ENCODE measurements at regions not wholly inside any gene's neighbourhood (a gene's known extent, or its start where the extent isn't known, plus 50 kb on each side); places are given as distances from the start of the nearest gene placed in this dataset.

DNA sequence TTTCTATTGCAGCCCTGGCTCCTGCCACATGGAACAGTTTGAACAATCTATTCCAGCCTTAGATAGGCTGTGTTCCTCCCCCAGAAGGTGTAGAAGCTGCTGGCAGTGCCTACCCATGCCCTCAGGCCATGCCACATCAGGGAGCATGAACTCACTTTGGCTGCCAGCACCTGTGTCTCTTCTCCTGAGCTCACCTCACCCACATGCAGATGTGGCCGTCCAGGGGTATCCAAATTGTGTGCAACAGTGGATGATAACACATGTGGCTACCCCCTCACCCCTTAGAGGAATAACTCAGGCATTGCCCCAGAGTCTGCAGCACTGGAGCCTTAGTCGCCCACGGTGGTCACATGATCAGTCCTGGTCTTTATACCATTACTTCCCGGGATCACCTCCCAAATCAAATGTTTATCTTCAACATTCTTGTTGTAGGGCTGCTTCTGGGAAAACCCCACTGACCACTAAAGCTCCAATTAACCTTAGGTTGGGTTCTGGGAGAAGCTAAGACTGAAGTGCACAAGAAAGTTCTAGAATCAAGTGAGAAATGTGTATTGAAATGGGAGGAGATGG is 110.4 kb downstream of the BANF2 start:
- no peak for DNase-seq

DNA sequence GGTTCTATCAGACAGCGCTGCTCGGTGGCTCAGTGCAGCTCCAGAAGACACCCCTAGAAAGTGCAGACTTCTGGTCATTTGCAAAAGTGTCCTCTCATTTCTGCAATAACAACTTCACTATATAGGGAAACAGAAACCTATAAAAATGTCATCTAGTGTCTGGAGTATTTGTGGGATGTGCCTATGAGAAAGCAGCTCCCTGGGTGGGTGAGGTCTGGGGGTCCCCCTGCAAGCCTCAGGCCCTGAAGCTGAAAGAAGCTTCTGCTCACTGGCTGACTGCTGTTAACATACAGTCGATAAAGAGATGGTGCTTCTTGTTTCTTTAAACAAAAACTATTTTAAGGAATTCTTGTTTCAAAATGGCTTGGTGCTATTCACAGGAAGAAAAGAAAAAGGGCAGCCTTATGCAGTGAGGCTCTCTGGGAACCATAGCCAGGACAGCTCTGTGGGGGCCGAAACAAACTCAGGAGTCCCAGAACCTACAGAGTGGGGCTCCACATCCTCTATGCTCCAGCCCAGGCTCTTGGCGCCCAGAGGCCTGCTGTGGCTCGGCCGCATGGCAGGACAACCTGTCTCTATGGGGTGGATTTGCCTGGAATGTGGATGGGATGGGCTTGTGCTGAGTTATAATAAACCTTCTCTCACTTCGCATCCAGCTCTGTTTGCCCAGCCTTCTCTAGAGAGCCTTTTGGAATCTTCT is 109.7 kb downstream of the BANF2 start:
- no peak for DNase-seq

DNA sequence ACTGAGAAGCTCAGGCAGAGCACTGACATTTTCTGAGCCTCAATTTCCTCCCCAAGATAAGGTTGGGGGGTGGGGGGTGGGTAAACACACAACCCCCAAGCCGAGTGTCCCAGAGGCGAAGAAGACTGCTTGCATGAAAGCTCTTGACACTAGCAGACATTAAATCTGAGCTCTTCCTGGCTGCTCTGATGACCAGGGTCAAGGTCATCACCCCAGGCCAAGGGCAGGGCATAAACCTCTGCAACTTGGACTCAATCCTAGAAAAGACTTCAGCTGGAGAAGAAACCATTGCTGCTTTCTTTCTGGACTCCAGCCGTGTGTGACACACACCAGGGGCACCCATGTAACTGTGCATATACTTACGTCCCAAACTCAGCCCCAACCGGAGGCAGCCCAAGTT is 109.0 kb downstream of the BANF2 start:
- no peak for DNase-seq

DNA sequence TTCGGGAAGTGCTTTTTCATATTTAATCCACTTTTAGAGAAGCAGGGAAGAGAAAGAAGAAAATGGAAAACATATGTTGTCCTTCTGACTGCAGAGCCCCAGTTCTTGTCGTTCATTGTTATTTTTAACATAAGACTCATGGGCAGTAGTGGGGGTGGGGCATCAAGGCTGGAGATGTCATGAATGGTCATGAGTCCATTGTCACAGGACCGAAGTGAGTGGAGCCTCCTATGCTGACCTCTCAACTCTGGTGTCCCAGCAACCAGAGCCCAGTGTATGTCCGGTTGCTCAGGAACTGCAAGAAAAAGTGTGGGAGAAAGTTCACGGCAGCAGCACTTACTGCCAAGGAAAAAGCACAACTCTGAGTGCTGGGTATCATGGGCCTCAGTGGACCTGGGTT is 108.6 kb downstream of the BANF2 start:
- no peak for DNase-seq

DNA sequence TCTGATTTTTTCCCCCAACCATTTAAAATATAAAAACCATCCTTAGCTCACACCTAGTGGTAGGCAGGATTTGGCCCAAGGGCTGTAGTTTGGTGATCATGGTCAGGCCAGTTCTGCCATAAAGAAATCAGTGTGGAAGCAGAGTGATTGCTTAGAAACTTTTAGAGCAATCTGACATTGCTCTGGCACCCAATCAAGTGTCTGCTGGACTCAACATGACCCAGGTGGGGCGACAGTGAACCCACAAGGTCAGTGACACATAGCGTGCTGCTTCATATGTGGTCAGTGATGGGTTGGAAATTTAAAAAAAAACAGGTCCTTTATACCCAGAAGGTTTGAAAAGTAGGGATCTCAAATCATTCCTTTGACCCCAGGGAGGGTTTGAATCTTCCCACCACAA is 107.9 kb downstream of the BANF2 start:
- no peak for DNase-seq

DNA sequence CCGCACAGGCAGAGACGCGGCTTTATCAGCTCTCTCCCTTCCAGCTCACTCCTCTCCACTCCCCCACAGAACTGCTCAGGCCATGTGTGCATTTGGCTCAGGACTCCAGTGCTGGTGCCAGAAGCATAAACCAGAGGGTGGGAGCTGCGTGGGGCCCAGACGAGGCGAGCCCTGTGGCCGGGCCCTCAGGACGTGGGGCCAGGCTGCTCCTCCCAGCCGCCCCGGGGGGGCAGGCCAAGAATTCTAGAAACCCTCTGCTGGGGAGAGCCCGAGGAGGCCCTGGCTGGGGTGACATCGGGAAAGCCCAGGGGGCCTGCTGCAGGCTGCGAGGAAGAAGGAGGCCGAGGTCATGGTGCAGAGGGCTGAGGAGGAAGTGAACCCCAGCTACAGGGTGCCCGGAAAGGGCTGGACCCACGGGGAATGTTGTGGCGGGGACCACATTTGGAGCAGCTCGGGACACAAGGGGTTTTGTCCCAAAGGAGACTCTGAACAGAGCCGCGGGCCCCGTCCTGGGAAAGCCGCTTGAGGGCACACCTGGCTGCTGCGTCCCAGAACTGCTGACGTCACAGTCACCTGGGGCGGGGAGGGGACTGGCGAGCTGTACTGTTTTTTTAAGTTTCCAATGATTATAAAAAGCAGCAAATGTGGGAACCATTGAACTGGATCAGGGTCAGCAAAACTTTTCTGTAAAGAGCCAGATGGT is 107.1 kb downstream of the BANF2 start:
- DNase-seq: no peak

DNA sequence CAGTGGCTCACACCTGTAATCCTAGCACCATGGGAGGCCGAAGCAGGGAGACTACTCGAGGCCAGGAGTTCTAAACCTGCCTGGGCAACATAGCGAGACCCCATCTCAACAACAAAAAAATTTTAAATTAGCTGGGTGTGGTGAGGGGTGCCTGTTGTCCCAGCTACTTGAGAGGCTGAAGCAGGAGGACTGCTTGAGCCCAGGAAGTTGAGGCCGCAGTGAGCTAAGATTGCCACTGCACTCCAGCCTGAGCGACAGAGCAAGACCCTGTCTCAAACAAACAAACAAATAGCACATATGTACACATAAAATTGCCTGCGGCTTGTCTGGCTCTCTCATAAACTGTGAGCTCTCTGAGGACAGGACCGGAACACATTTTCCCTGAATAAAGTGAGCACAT is 106.3 kb downstream of the BANF2 start:
- no peak for DNase-seq

DNA sequence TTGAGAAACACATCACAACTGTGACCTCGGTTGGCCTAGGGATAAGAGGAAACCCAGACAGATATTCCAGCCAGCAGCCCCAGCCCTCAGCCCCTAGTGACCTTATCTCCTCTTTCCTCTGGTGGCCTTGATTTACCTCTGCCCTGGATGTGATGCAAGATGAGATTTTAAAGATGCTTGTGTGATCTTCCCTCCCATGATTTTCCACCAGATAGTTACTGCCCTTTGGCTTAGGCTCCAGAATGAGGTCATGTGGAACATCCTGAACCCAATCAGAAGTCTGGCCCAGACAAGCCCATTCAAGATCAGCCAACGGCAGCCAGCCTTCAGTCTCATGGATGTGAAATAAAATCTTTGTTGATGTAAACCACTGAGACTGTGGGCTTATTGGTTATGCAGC is 104.0 kb downstream of the BANF2 start:
- DNase-seq: no peak

DNA sequence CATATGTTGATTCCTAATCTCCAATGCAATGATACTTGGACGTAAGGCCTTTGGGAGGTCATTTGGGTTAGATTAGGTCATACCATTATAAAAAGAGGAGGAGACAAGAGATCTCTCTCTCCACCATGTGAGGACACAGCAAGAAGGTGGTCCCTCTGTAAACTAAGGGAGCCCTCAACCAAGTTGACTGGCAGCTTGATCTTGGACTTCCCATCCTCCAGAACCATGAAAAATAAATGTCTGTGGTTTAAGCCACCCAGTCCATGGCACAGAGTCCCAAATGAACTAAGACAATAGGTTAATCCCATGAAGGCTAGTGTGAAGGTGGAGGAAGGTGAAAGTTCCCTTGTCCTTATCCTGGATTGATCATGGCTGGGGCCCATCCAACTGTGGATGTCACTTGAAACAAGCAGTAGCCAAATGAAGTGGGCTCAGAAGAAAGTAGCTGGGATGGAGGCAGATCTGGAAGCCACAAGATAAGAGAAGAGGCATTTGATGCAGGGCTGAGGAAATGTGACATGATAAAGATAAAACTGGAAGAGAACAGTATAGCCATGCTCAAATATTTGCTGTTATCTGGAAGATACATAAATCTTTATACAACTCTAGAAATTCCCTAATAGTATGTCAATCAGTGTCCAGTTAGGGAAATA is 99.9 kb downstream of the BANF2 start:
- no peak for DNase-seq

DNA sequence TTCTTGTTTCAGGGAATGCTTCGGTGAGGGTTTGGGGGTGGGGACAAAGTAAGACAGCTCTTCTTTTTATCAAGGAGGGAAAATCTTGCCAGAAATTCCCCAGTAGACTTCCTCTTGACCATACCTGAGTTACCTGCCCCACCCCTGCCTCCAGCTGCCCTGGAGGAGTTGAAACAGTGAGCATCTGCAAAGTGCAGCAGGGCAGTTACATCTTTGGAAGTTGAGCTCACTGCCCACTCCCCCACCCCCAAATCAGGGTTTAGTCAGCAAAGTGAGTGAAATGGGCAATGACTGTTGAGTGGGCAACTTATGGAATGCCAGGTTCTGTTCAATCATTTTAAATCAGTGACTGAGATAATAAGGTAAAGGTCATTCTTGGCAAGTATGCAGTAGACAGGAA is 98.8 kb downstream of the BANF2 start:
- no peak for DNase-seq

DNA sequence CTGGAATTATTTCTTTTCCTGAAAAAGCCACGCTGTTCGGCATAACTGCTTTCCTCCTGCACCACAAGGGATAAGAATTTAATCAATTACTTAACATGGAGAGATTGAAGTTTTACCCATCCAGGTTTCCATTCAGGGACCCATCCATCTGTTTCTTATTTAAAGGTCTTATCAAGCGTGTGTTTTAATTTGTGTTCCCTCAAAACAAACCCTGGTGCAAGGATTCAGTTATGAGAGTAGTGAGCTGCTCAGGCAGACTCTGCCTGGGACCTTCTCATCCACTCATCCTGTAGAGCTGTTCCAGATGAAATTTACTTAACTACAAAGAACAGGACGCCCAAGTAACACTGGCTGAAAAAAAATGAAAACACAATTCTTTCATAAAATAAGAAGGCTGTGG is 97.8 kb downstream of the BANF2 start:
- no peak for DNase-seq

DNA sequence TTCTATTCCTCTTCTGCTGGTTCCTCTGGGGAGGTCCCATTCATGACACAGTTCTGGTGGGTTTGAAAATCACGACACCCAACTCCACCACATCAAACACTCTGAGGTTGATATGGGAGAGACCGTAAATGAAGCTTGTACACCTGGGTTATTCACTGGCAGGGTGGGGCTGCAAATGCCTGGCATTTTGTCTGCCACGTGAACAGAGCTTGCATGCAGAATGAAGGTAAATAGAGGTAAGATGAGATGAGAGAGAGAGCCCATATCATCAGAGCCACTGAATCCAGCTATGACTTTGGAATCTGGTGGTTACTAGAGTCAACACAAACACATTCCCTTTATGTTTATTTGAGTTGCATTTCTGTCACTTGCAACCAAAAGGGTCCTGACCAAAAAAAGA is 97.4 kb downstream of the BANF2 start:
- no peak for DNase-seq

DNA sequence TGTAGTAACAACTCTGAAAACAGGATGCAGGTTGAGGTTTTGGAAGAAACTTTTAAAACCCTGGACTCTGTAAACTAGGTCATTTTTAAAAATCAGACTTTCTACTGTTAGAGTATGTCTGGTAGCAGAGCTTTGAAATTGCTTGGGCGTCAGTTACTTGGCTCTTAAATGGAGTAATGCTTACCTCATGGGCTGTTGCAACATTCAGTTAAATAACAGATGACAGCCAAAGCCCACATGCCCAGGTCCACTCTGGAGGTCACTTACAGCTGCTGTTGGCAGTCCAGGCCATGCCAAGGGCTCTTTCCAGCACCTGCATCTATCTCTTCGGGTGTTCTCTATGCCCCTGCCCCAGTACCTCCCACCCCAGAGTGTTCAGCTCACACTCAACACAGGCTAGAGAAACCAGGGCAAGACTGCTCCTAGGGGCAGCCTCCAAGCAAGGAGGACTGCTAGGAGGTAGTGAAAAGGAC is 96.4 kb downstream of the BANF2 start:
- no peak for DNase-seq

DNA sequence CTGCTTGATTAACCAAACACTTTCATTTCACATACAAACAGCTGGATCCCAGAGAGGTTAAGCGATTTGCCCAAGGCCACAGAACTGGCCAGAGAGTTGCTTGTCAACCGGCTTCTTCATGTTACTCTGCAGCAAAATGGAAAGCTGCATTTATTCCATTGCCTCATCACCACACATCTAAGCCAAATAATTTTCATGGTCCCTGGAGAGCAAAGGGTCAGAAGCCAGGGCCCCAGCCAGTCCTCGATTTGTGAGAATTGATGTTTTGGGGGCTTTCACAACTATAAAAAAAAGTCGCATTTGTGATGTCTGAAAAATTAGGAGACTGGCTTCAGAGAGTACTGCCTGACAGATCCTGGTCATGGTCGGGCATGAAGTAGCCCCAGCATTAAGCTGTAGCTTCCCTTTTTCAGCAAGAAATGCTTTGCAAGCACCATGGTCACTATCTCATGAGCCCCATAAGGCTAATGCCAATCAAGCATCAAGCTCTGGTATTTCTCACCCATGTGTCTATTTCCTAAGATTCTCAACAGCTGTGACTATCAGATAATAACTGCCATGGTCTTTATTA is 95.8 kb downstream of the BANF2 start:
- DNase-seq: no peak

DNA sequence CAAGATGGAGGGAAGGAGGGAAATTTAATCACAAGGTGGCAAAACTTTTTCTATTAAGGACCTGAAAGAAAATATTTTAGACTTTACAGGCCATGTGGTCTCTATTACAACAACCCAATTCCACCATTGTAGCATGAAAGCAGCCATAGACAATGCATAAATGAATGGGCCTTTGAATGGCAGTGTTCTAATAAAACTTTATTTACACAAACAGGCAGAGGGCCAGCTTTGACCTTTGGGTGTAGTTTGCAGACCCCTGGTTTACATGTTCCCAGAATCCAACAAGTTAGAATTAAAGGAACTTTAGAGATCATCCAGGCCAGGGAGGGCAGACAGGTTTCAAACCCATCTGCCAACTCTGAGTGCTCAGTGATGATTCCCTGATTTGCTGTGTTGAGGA is 95.2 kb downstream of the BANF2 start:
- DNase-seq: no peak

DNA sequence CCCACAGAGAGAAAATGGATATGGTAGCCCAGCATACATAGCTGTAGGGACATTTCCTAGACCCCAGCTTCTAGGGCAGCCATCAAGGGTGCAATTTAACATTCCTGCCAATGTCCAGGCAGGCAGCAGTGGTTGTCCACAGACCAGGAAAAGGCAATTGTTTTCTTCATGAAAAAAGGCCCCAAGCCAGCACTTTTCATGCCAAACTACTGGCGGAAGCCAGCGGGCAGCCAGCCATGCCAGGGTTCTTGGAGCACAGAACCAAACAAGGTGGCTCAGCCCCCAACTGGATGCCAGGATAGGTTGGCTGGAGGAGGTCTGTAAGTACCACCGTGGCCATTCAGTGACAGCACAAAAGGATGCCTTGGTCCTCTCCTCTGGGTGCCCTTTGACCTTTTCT is 94.6 kb downstream of the BANF2 start:
- no peak for DNase-seq

DNA sequence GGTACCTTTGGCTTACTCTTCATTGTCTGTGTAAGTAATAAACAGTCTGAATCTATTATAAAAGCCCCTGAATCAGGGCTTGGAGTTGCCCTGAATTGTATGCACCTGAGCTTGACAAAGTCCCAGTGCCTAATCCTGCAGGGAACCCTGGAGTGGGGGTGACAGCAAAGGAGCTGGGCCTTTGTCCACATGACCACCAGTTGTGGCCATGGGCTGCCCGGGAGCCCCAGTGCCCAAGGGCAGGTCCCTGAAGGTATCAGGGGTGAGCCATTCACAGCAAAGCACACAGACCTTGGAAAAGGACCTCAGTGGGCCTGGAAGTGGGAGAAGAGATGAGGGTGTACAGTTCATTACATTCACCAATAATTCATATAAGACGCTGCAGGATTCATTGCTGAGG is 94.2 kb downstream of the BANF2 start:
- DNase-seq: no peak

DNA sequence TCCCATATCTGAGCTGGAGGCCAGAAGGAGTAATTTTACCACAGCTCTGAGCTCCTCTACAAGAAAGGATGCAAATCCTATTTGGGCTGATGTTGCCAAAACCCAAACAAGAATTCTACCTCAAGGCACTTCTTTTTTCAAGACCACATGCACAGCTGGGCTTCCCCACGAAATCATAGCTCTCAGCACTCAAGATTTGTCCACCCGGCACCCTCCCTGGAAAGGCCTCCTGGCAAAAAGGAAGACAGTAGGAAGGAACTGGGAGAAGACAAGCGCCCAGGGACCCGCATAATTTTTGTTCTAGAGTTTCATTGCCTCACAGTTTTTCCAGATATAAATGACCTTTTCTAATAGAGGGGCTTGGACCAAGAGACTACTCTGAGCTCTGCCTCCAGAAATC is 90.5 kb downstream of the BANF2 start:
- DNase-seq: no peak

DNA sequence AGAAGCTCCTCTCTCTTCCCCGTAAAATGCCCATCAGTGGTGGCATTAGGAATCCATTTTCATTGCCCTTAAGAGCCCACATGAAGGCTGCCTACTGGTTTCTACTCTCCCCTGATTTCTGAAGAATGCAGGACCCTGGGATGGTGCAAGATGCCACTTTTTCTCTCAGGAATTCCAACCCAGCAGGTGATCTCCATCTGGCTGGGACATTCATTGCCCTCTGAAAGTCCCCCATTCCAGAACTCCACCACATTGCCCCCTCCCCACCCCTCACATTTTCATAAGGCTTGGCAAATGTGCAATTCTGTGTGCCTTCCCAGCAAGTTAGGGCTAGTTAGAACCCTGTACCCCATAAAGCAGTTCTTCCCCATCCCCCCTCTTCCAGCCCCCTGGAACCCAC is 88.0 kb downstream of the BANF2 start:
- no peak for DNase-seq

DNA sequence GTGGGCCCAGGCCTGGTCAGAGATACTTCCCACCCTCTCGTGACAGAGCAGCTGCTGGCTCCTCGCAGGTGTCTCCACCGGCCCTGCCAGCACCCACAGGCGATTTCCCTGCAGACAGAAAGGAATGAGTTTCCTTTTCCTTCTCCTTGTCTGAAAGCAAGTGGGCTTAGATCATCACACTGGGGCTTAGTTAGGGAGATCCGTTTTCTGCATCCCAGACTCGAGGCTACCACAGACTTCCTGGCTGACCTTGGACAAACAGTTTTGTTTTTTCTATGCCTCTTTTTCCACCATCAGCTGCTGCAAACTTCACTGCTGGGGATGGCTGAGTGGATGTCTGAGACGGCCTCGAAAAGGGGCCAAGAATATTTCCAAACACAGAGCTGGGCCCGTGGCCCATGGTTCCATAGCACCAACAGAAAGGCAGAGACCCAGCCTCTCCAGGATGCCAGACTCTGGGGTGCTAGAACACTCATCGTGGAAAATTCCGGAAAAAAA is 86.5 kb downstream of the BANF2 start:
- no peak for DNase-seq
